UCSD-AML1 (cell line): ENCODE measurements at regions not wholly inside any gene's neighbourhood (a gene's known extent, or its start where the extent isn't known, plus 50 kb on each side); places are given as distances from the start of the nearest gene placed in this dataset.
A peak's percentile ranks its signal among the peaks of the same experiment; 100 is the strongest.

Source experiments
- DNase-seq: peaks from one replicate; lab custom pipeline; 2025; ENCODE audit not compliant: unreplicated experiment; lab: John Stamatoyannopoulos, UW

GRCh38 chr12:126719912-126720705, 1546.9 kb upstream of the TMEM132C start:
- no peak for DNase-seq

GRCh38 chr12:126726481-126727217, 1540.3 kb upstream of the TMEM132C start:
- no peak for DNase-seq

GRCh38 chr12:126727218-126728075, 1539.5 kb upstream of the TMEM132C start:
- no peak for DNase-seq

- DNase-seq = no peak
These were observed 1532.7 kb upstream of the TMEM132C start for GRCh38 chr12:126734296-126734695.

GRCh38 chr12:126734710-126735109, 1532.3 kb upstream of the TMEM132C start:
- no peak for DNase-seq

GRCh38 chr12:126741536-126742240, 1525.3 kb upstream of the TMEM132C start:
- DNase-seq = no peak

- no peak for DNase-seq
These were observed 1524.7 kb upstream of the TMEM132C start for GRCh38 chr12:126742241-126742641.

- DNase-seq = peak; percentile 43
These were observed 1519.3 kb upstream of the TMEM132C start for GRCh38 chr12:126747530-126748149.

GRCh38 chr12:126752021-126752420, 1514.9 kb upstream of the TMEM132C start:
- DNase-seq = no peak

- DNase-seq = no peak
These were observed 1509.6 kb upstream of the TMEM132C start for GRCh38 chr12:126757326-126757725.

- no peak for DNase-seq
These were observed 1506.9 kb upstream of the TMEM132C start for GRCh38 chr12:126760092-126760491.

GRCh38 chr12:126761420-126761819, 1505.5 kb upstream of the TMEM132C start:
- no peak for DNase-seq

- no peak for DNase-seq
These were observed 1504.8 kb upstream of the TMEM132C start for GRCh38 chr12:126762150-126762549.

- no peak for DNase-seq
These were observed 1503.6 kb upstream of the TMEM132C start for GRCh38 chr12:126763359-126763758.

GRCh38 chr12:126767334-126767733, 1499.6 kb upstream of the TMEM132C start:
- no peak for DNase-seq

- DNase-seq = no peak
These were observed 1498.5 kb upstream of the TMEM132C start for GRCh38 chr12:126768517-126768916.

- no peak for DNase-seq
These were observed 1496.8 kb upstream of the TMEM132C start for GRCh38 chr12:126770188-126770587.

- DNase-seq = no peak
These were observed 1494.7 kb upstream of the TMEM132C start for GRCh38 chr12:126772171-126772864.

GRCh38 chr12:126773012-126773411, 1494.0 kb upstream of the TMEM132C start:
- DNase-seq = no peak

- no peak for DNase-seq
These were observed 1493.5 kb upstream of the TMEM132C start for GRCh38 chr12:126773491-126773890.
